Sigmoid colon (tissue), 4 donors: ENCODE measurements at regions not wholly inside any gene's neighbourhood (a gene's known extent, or its start where the extent isn't known, plus 50 kb on each side); places are given as distances from the start of the nearest gene placed in this dataset.

Experiments used
- CTCF ChIP-seq, 4 experiments: fragments of 450-650 bp in 3 of 4; fragments of 200-600 bp in 1 of 4; IDR thresholded peaks; one replicate each; pipeline ENCODE4 v1.5.1; 2016 to 2019; ENCODE audit warnings: antibody characterized with exemption in 4 of 4, mild to moderate bottlenecking in 3 of 4, moderate library complexity in 2 of 4
- EP300 ChIP-seq, 4 donors: sonication (generic); formaldehyde crosslinking; IDR thresholded peaks; one replicate each; pipeline ENCODE4 v1.6.1; 2017; ENCODE audit warnings: antibody characterized with exemption in 4 of 4
- POLR2A ChIP-seq, 2 donors: fragments of 450-650 bp; IDR thresholded peaks; one replicate each; pipeline ENCODE4 v1.6.1; 2016; ENCODE audit warnings: antibody characterized with exemption in 2 of 2, mild to moderate bottlenecking in 2 of 2, moderate library complexity in 2 of 2
- POLR2AphosphoS5 ChIP-seq, 4 donors: sonication (generic); formaldehyde crosslinking; IDR thresholded peaks; one replicate each; pipeline ENCODE4 v1.6.1; 2017; ENCODE audit warnings: antibody characterized with exemption in 4 of 4

- TF ChIP-seq CTCF (IDR thresholded peaks at IDR 0.05) (no peak), POLR2AphosphoS5 (IDR thresholded peaks at IDR 0.05) (no peak), POLR2A (IDR thresholded peaks at IDR 0.05) (no peak), EP300 (IDR thresholded peaks at IDR 0.05) (no peak)
Measured at GRCh38 chr6:21918041-21918440, 324.5 kb downstream of the SOX4 start.
